ENCODE measurements at regions not wholly inside any gene's neighbourhood (a gene's known extent, or its start where the extent isn't known, plus 50 kb on each side); places are given as distances from the start of the nearest gene placed in this dataset.

GRCh38 chr1:185603158-185603557, 131.0 kb upstream of the HMCN1 start:
- H3K9me3 ChIP-seq = no peaks in the 10 kb centered on the region
- H3K36me3 ChIP-seq (replicated peaks in 1 of 2; ENCODE audit: control insufficient read depth in 1 of 2, insufficient read depth in 2 of 2, low read length in 1 of 2) = no peaks in the 10 kb centered on the region
- no peaks in the 10 kb centered on the region for H4K20me1 ChIP-seq (ENCODE audit: insufficient read depth)
- no peaks in the 10 kb centered on the region; the same call in 1 of the 2 replicates for H3K27me3 ChIP-seq (ENCODE audit: insufficient read depth)
- CTCF ChIA-PET = no interaction called here
- DNase-seq = no peak
- no peak overlapping the region for H2AFZ ChIP-seq (ENCODE audit: low read depth)
- H3K79me2 ChIP-seq (ENCODE audit: insufficient read depth) = no peaks in the 10 kb centered on the region
- H3K9me2 ChIP-seq = no peaks in the 10 kb centered on the region
- 0 out of 4 replicates have a peak, but pooled peaks cover 0 to 4% of the 10 kb centered on the region in 2 experiments for H3K4me1 ChIP-seq (ENCODE audit: control insufficient read depth in 1 of 2, insufficient read depth in 2 of 2, low read depth in 1 of 2, low read length in 1 of 2)
- H3K27ac ChIP-seq (ENCODE audit: low read depth in 2 of 2, low read length in 1 of 2) = no peak overlapping the region
- peaks cover 4% of the 10 kb centered on the region for H3F3A ChIP-seq (replicated peaks; ENCODE audit: insufficient read depth)
- TF ChIP-seq FOXJ3 (CRISPR knock-in tag; IDR thresholded peaks at IDR 0.05) = no peak
- TF ChIP-seq RXRA (IDR thresholded peaks at IDR 0.05; ENCODE audit: borderline replicate concordance, low read depth) = no peak
- TF ChIP-seq ZBTB33 (IDR thresholded peaks at IDR 0.05; ENCODE audit: borderline replicate concordance, low read depth) = no peak
- no peak for TF ChIP-seq RAD21 (IDR thresholded peaks at IDR 0.05; ENCODE audit: low read length)
- TF ChIP-seq MAX (IDR thresholded peaks at IDR 0.05; ENCODE audit: low read depth) = no peak
- TF ChIP-seq MEF2A (IDR thresholded peaks at IDR 0.05; ENCODE audit: borderline replicate concordance, low read depth) = no peak
- no peak for TF ChIP-seq SMC3 (IDR thresholded peaks at IDR 0.05; ENCODE audit: low read depth, low read length)
- TF ChIP-seq YY1 (IDR thresholded peaks at IDR 0.05; ENCODE audit: low read depth) = no peak
- no peak for TF ChIP-seq NRF1 (IDR thresholded peaks at IDR 0.05; ENCODE audit: low read depth, low read length)
- TF ChIP-seq REST (IDR thresholded peaks at IDR 0.05; ENCODE audit: low read depth, low read length) = no peak
- POLR2A ChIA-PET = no interaction called here
- no peak overlapping the region for H3K4me2 ChIP-seq
- 81% methylated on average over 4 of the region's 4 CpGs for WGBS (ENCODE audit: low lambda C conversion rate)
- H3K9ac ChIP-seq = no peak overlapping the region
- no peak overlapping the region for H3K4me3 ChIP-seq (ENCODE audit: low read depth in 2 of 2, low read length in 1 of 2)

- no peaks in the 10 kb centered on the region for H4K20me1 ChIP-seq (ENCODE audit: insufficient read depth)
- H3K9ac ChIP-seq = no peak overlapping the region
- no peaks in the 10 kb centered on the region; the same call in 1 of the 2 replicates for H3K27me3 ChIP-seq (ENCODE audit: insufficient read depth)
- no peak overlapping the region for H3K4me2 ChIP-seq
- H3K27ac ChIP-seq (ENCODE audit: low read depth in 2 of 2, low read length in 1 of 2) = no peak overlapping the region
- no peaks in the 10 kb centered on the region for H3F3A ChIP-seq (replicated peaks; ENCODE audit: insufficient read depth)
- H3K4me1 ChIP-seq (ENCODE audit: control insufficient read depth in 1 of 2, insufficient read depth in 2 of 2, low read depth in 1 of 2, low read length in 1 of 2) = no peaks in the 10 kb centered on the region
- H3K4me3 ChIP-seq (ENCODE audit: low read depth in 2 of 2, low read length in 1 of 2) = no peak overlapping the region
- ChIA-PET POLR2A (no interaction called here), CTCF (no interaction called here)
- no peaks in the 10 kb centered on the region for H3K9me3 ChIP-seq
- WGBS (ENCODE audit: low lambda C conversion rate) = 50% methylated on average over 1 of the region's 1 CpG
- no peaks in the 10 kb centered on the region for H3K79me2 ChIP-seq (ENCODE audit: insufficient read depth)
- H2AFZ ChIP-seq (ENCODE audit: low read depth) = no peak overlapping the region
- H3K36me3 ChIP-seq (replicated peaks in 1 of 2; ENCODE audit: control insufficient read depth in 1 of 2, insufficient read depth in 2 of 2, low read length in 1 of 2) = no peaks in the 10 kb centered on the region
- no peaks in the 10 kb centered on the region for H3K9me2 ChIP-seq
- DNase-seq = no peak
- TF ChIP-seq CHD2 (IDR thresholded peaks at IDR 0.05; ENCODE audit: low read length, partially characterized antibody) = no peak
- TF ChIP-seq SMC3 (IDR thresholded peaks at IDR 0.05; ENCODE audit: low read depth, low read length) = no peak
- no peak for TF ChIP-seq RAD21 (IDR thresholded peaks at IDR 0.05; ENCODE audit: low read length)
- TF ChIP-seq TAF1 (IDR thresholded peaks at IDR 0.05; ENCODE audit: borderline replicate concordance, low read depth, low read length) = no peak
- TF ChIP-seq IRF3 (IDR thresholded peaks at IDR 0.05; ENCODE audit: low read depth, low read length) = no peak
- TF ChIP-seq GATA2 (CRISPR knock-in tag; IDR thresholded peaks at IDR 0.05) = no peak
- TF ChIP-seq RFX5 (IDR thresholded peaks at IDR 0.05; ENCODE audit: low read length) = no peak
- no peak for TF ChIP-seq USF2 (IDR thresholded peaks at IDR 0.05; ENCODE audit: borderline replicate concordance, low read depth, low read length)
- TF ChIP-seq YY1 (IDR thresholded peaks at IDR 0.05; ENCODE audit: low read depth) = no peak
- no peak for TF ChIP-seq USF1 (IDR thresholded peaks at IDR 0.05; ENCODE audit: borderline replicate concordance, low read depth)
- no peak for TF ChIP-seq EP300 (IDR thresholded peaks at IDR 0.05; ENCODE audit: borderline replicate concordance in 1 of 2, low read depth in 1 of 2, low read length in 1 of 2)
- TF ChIP-seq ELF1 (IDR thresholded peaks at IDR 0.05) = no peak
- TF ChIP-seq SIN3A (IDR thresholded peaks at IDR 0.05; ENCODE audit: borderline replicate concordance, low read depth, low read length) = no peak
- no peak for TF ChIP-seq MEF2A (IDR thresholded peaks at IDR 0.05; ENCODE audit: borderline replicate concordance, low read depth)
These were observed 133.0 kb upstream of the HMCN1 start for GRCh38 chr1:185601189-185601588.
